GM12878 (cell line): ENCODE measurements at regions not wholly inside any gene's neighbourhood (a gene's known extent, or its start where the extent isn't known, plus 50 kb on each side); places are given as distances from the start of the nearest gene placed in this dataset.

Experiments
- EP300 ChIP-seq, 2 experiments: fragments of 150-350 bp in 1 of 2; IDR thresholded peaks; 2 replicates each; pipeline ENCODE4 v1.6.1; 2011 to 2012; ENCODE audit warnings: low read depth in 2 of 2, low read length in 2 of 2, borderline replicate concordance in 1 of 2, improper control_type of control experiment in 1 of 2, inconsistent platforms in 1 of 2; ENCODE audit not compliant: control insufficient read depth in 1 of 2
- EZH2 ChIP-seq: IDR thresholded peaks from 2 replicates; pipeline ENCODE4 v1.6.1; 2012; ENCODE audit warnings: low read depth, mild to moderate bottlenecking, control low read depth, inconsistent platforms, low read length, borderline replicate concordance; ENCODE audit not compliant: control insufficient read depth
- HCFC1 ChIP-seq: fragments of 150-350 bp; IDR thresholded peaks from 2 replicates; pipeline ENCODE4 v1.6.1; 2014; ENCODE audit warnings: low read length
- MTA2 ChIP-seq: fragments of 450-650 bp; IDR thresholded peaks from 2 replicates; pipeline ENCODE4 v1.6.1; 2016; ENCODE audit warnings: low read depth, mild to moderate bottlenecking, moderate library complexity
- MXI1 ChIP-seq: fragments of 150-350 bp; IDR thresholded peaks from 2 replicates; pipeline ENCODE4 v1.6.1; 2011; ENCODE audit warnings: low read depth, mild to moderate bottlenecking, inconsistent platforms, low read length, improper control_type of control experiment
- POLR2AphosphoS5 ChIP-seq: IDR thresholded peaks from 2 replicates; pipeline ENCODE4 v1.6.1; 2011; ENCODE audit warnings: mild to moderate bottlenecking, low read length, inconsistent platforms
- RCOR1 ChIP-seq: conservative IDR thresholded peaks from 2 replicates; pipeline ENCODE4 v1.6.1; 2012; ENCODE audit warnings: low read depth, low read length, improper control_type of control experiment
- TAF1 ChIP-seq: IDR thresholded peaks from 2 replicates; pipeline ENCODE4 v1.6.1; 2011; ENCODE audit warnings: mild to moderate bottlenecking, low read depth, low read length, borderline replicate concordance
- ZNF622 ChIP-seq: fragments of 450-650 bp; IDR thresholded peaks from 2 replicates; pipeline ENCODE4 v1.6.1; 2017; ENCODE audit warnings: mild to moderate bottlenecking, inconsistent platforms
- TF ChIP-seq, protein P1 (sequence below), 3 experiments: IDR thresholded peaks in 2 of 3; conservative IDR thresholded peaks in 1 of 3; 2 replicates each; pipeline ENCODE4 v1.5.1; 2011; ENCODE audit warnings: low read depth in 3 of 3, low read length in 3 of 3, mild to moderate bottlenecking in 3 of 3, control low read depth in 2 of 3, moderate library complexity in 2 of 3, inconsistent platforms in 1 of 3, mixed read lengths in 1 of 3; ENCODE audit not compliant: control insufficient read depth in 2 of 3, insufficient read depth in 1 of 3; ENCODE audit errors: extremely low read depth in 1 of 3
- TF ChIP-seq, protein P2 (sequence below): IDR thresholded peaks from 2 replicates; pipeline ENCODE4 v1.6.1; 2012; ENCODE audit warnings: low read depth, low read length, improper control_type of control experiment

GRCh38 chr2:145146691-145147090, 626.8 kb upstream of the ZEB2 start:
- TF ChIP-seq MXI1 = no peak
- no peak for TF ChIP-seq MTA2
- TF ChIP-seq, protein P1, sequence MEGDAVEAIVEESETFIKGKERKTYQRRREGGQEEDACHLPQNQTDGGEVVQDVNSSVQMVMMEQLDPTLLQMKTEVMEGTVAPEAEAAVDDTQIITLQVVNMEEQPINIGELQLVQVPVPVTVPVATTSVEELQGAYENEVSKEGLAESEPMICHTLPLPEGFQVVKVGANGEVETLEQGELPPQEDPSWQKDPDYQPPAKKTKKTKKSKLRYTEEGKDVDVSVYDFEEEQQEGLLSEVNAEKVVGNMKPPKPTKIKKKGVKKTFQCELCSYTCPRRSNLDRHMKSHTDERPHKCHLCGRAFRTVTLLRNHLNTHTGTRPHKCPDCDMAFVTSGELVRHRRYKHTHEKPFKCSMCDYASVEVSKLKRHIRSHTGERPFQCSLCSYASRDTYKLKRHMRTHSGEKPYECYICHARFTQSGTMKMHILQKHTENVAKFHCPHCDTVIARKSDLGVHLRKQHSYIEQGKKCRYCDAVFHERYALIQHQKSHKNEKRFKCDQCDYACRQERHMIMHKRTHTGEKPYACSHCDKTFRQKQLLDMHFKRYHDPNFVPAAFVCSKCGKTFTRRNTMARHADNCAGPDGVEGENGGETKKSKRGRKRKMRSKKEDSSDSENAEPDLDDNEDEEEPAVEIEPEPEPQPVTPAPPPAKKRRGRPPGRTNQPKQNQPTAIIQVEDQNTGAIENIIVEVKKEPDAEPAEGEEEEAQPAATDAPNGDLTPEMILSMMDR (IDR thresholded peaks at IDR 0.05 in 2 of 3, conservative IDR thresholded peaks at IDR 0.05 in 1 of 3; ENCODE audit: control insufficient read depth in 2 of 3, extremely low read depth in 1 of 3, insufficient read depth in 1 of 3, low read depth in 3 of 3, low read length in 3 of 3) = no peak
- TF ChIP-seq RCOR1 = no peak
- TF ChIP-seq EP300 (IDR thresholded peaks at IDR 0.05; ENCODE audit: borderline replicate concordance in 1 of 2, control insufficient read depth in 1 of 2, low read depth in 2 of 2, low read length in 2 of 2) = no peak
- TF ChIP-seq, protein P2, sequence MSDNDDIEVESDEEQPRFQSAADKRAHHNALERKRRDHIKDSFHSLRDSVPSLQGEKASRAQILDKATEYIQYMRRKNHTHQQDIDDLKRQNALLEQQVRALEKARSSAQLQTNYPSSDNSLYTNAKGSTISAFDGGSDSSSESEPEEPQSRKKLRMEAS = no peak
- no peak for TF ChIP-seq POLR2AphosphoS5
- TF ChIP-seq HCFC1 = no peak
- TF ChIP-seq EZH2 = no peak
- no peak for TF ChIP-seq TAF1
- no peak for TF ChIP-seq ZNF622
